GM06990 (cell line): ENCODE measurements at regions not wholly inside any gene's neighbourhood (a gene's known extent, or its start where the extent isn't known, plus 50 kb on each side); places are given as distances from the start of the nearest gene placed in this dataset.

Experiments
- DNase-seq: peaks from one replicate; pipeline ENCODE4 v3.0.0-alpha.2; 2011; ENCODE audit not compliant: insufficient read length; ENCODE audit errors: extremely low read depth
- H3K27me3 ChIP-seq: replicated peaks from 2 replicates; pipeline ENCODE4 v1.6.0; 2011; ENCODE audit warnings: low read length; ENCODE audit not compliant: control insufficient read depth, insufficient read depth
- H3K36me3 ChIP-seq: 2 replicates; pipeline ENCODE4 v1.5.1; 2011; ENCODE audit warnings: low read length; ENCODE audit not compliant: control insufficient read depth, insufficient read depth
- H3K4me3 ChIP-seq: replicated peaks from 2 replicates; pipeline ENCODE4 v1.5.1; 2011; ENCODE audit warnings: low read depth, mild to moderate bottlenecking, control low read depth, low read length
- CTCF ChIP-seq: IDR thresholded peaks from 2 replicates; pipeline ENCODE4 v1.5.1; 2011; ENCODE audit warnings: low read length, control low read depth, mild to moderate bottlenecking, inconsistent platforms; ENCODE audit not compliant: insufficient read depth, poor library complexity, severe bottlenecking

- H3K4me3 ChIP-seq: no peak overlapping the region
- H3K36me3 ChIP-seq: no peaks in the 10 kb centered on the region
- no peak for TF ChIP-seq CTCF
- H3K27me3 ChIP-seq: no peaks in the 10 kb centered on the region; the same call in 1 of the 2 replicates
- DNase-seq: no peak
Measured at GRCh38 chr20:4573564-4574355, 112.5 kb upstream of the PRNP start.

GRCh38 chr20:4571759-4572531, 114.3 kb upstream of the PRNP start:
- Histone ChIP-seq H3K27me3 (no peaks in the 10 kb centered on the region; the same call in 1 of the 2 replicates), H3K36me3 (no peaks in the 10 kb centered on the region), H3K4me3 (no peak overlapping the region)
- TF ChIP-seq CTCF: no peak
- no peak for DNase-seq

- no peak for TF ChIP-seq CTCF
- DNase-seq: no peak
- no peaks in the 10 kb centered on the region for H3K36me3 ChIP-seq
Measured at GRCh38 chr20:4569865-4570264, 116.4 kb upstream of the PRNP start.

GRCh38 chr20:4569092-4569491, 117.2 kb upstream of the PRNP start:
- H3K4me3 ChIP-seq: no peak overlapping the region
- TF ChIP-seq CTCF: peak; percentile 35
- H3K36me3 ChIP-seq: no peaks in the 10 kb centered on the region
- DNase-seq: no peak
- no peaks in the 10 kb centered on the region; the same call in 1 of the 2 replicates for H3K27me3 ChIP-seq

More at GRCh38 chr20:4569865-4570264, 116.4 kb upstream of the PRNP start:
- no peak overlapping the region for H3K4me3 ChIP-seq
- H3K27me3 ChIP-seq: no peaks in the 10 kb centered on the region; the same call in 1 of the 2 replicates

- DNase-seq: no peak
Measured at GRCh38 chr20:4568361-4568959, 117.8 kb upstream of the PRNP start.

More at GRCh38 chr20:4568361-4568959, 117.8 kb upstream of the PRNP start:
- no peak for TF ChIP-seq CTCF
- Histone ChIP-seq H3K4me3 (no peak overlapping the region), H3K27me3 (no peaks in the 10 kb centered on the region; the same call in 1 of the 2 replicates), H3K36me3 (no peaks in the 10 kb centered on the region)
